Vagina (tissue), 2 donors: ENCODE measurements at regions not wholly inside any gene's neighbourhood (a gene's known extent, or its start where the extent isn't known, plus 50 kb on each side); places are given as distances from the start of the nearest gene placed in this dataset.

ENCODE experiments used
- DNase-seq, 2 donors: peaks; one replicate each; pipeline ENCODE4 v3.0.0-alpha.2; 2017; ENCODE audit errors: extremely low spot score in 2 of 2
- H3K27ac ChIP-seq: fragments of 200-600 bp; sonication (generic); one replicate; pipeline ENCODE4 v1.5.1; 2019
- H3K27me3 ChIP-seq: fragments of 200-600 bp; sonication (generic); one replicate; pipeline ENCODE4 v1.5.1; 2019
- H3K36me3 ChIP-seq, 2 donors: fragments of 200-600 bp; sonication (generic); one replicate each; pipeline ENCODE4 v1.5.1; 2017 to 2019
- H3K4me1 ChIP-seq: fragments of 200-600 bp; sonication (generic); one replicate; pipeline ENCODE4 v1.5.1; 2019
- H3K4me3 ChIP-seq, 2 donors: fragments of 200-600 bp; sonication (generic); 1 replicate in 1 of 2; 2 replicates in 1 of 2; pipeline ENCODE4 v1.5.1; 2016 to 2019
- H3K9me3 ChIP-seq: fragments of 200-600 bp; sonication (generic); one replicate; pipeline ENCODE4 v1.5.1; 2019
- CTCF ChIP-seq, 3 experiments: fragments of 450-650 bp in 2 of 3; fragments of 200-600 bp in 1 of 3; sonication (generic) in 1 of 3; IDR thresholded peaks; one replicate each; pipeline ENCODE4 v1.5.1; 2017 to 2019; ENCODE audit warnings: antibody characterized with exemption in 3 of 3, mild to moderate bottlenecking in 2 of 3, moderate library complexity in 2 of 3
- POLR2A ChIP-seq, 2 donors: fragments of 450-650 bp; IDR thresholded peaks; one replicate each; pipeline ENCODE4 v1.6.1; 2017; ENCODE audit warnings: antibody characterized with exemption in 2 of 2, mild to moderate bottlenecking in 2 of 2, moderate library complexity in 2 of 2
- POLR2AphosphoS5 ChIP-seq, 2 donors: sonication (generic); formaldehyde crosslinking; IDR thresholded peaks; one replicate each; pipeline ENCODE4 v1.9.0; 2017; ENCODE audit warnings: antibody characterized with exemption in 2 of 2, mild to moderate bottlenecking in 2 of 2, low read depth in 1 of 2; ENCODE audit not compliant: insufficient read depth in 1 of 2
- intact Hi-C: fragments of 100-400 bp; cut with DNase I; formaldehyde crosslinking; loops from one replicate; pipeline ENCODE4 v1.15.1; 2023

GRCh38 chr7:98511175-98511574, 105.9 kb upstream of the NPTX2 start:
- H3K4me1 ChIP-seq = no peaks in the 10 kb centered on the region
- DNase-seq = no peak
- no peaks in the 10 kb centered on the region for H3K36me3 ChIP-seq
- no peaks in the 10 kb centered on the region for H3K9me3 ChIP-seq
- H3K27me3 ChIP-seq = no peaks in the 10 kb centered on the region
- intact Hi-C loops = no loop called here
- no peak for TF ChIP-seq POLR2AphosphoS5 (IDR thresholded peaks at IDR 0.05; ENCODE audit: insufficient read depth in 1 of 2, low read depth in 1 of 2)
- TF ChIP-seq CTCF (IDR thresholded peaks at IDR 0.05) = no peak
- TF ChIP-seq POLR2A (IDR thresholded peaks at IDR 0.05) = no peak
- no peak overlapping the region for H3K4me3 ChIP-seq
- H3K27ac ChIP-seq = no peak overlapping the region

- no peaks in the 10 kb centered on the region for H3K27me3 ChIP-seq
- no peaks in the 10 kb centered on the region for H3K36me3 ChIP-seq
- intact Hi-C loops = no loop called here
- H3K4me3 ChIP-seq = no peak overlapping the region
- no peaks in the 10 kb centered on the region for H3K4me1 ChIP-seq
- H3K27ac ChIP-seq = no peak overlapping the region
- H3K9me3 ChIP-seq = no peaks in the 10 kb centered on the region
- DNase-seq = no peak
- TF ChIP-seq POLR2A (IDR thresholded peaks at IDR 0.05) (no peak), POLR2AphosphoS5 (IDR thresholded peaks at IDR 0.05; ENCODE audit: insufficient read depth in 1 of 2, low read depth in 1 of 2) (no peak), CTCF (IDR thresholded peaks at IDR 0.05) (no peak)
Measured at GRCh38 chr7:98509836-98510235, 107.2 kb upstream of the NPTX2 start.

GRCh38 chr7:98506471-98506870, 105.6 kb upstream of the BAIAP2L1 start:
- TF ChIP-seq POLR2A (IDR thresholded peaks at IDR 0.05) (no peak), CTCF (IDR thresholded peaks at IDR 0.05) (no peak), POLR2AphosphoS5 (IDR thresholded peaks at IDR 0.05; ENCODE audit: insufficient read depth in 1 of 2, low read depth in 1 of 2) (no peak)
- H3K4me3 ChIP-seq = no peak overlapping the region

GRCh38 chr7:98500764-98501163, 99.9 kb upstream of the BAIAP2L1 start:
- no peaks in the 10 kb centered on the region for H3K9me3 ChIP-seq
- no peak overlapping the region for H3K27ac ChIP-seq
- TF ChIP-seq POLR2A (IDR thresholded peaks at IDR 0.05) (no peak), POLR2AphosphoS5 (IDR thresholded peaks at IDR 0.05; ENCODE audit: insufficient read depth in 1 of 2, low read depth in 1 of 2) (no peak), CTCF (IDR thresholded peaks at IDR 0.05) (no peak)
- intact Hi-C loops = no loop called here
- H3K4me1 ChIP-seq = no peaks in the 10 kb centered on the region
- no peak for DNase-seq
- H3K4me3 ChIP-seq = no peak overlapping the region
- H3K27me3 ChIP-seq = no peaks in the 10 kb centered on the region
- no peaks in the 10 kb centered on the region for H3K36me3 ChIP-seq

More at GRCh38 chr7:98506471-98506870, 105.6 kb upstream of the BAIAP2L1 start:
- Histone ChIP-seq H3K27ac (no peak overlapping the region), H3K36me3 (no peaks in the 10 kb centered on the region), H3K9me3 (no peaks in the 10 kb centered on the region), H3K4me1 (no peaks in the 10 kb centered on the region), H3K27me3 (no peaks in the 10 kb centered on the region)
- intact Hi-C loops = no loop called here
- no peak for DNase-seq

GRCh38 chr7:98496618-98497017, 95.7 kb upstream of the BAIAP2L1 start:
- Histone ChIP-seq H3K4me3 (no peak overlapping the region), H3K4me1 (no peaks in the 10 kb centered on the region), H3K36me3 (no peaks in the 10 kb centered on the region), H3K9me3 (no peaks in the 10 kb centered on the region), H3K27me3 (no peaks in the 10 kb centered on the region), H3K27ac (no peak overlapping the region)
- no peak for TF ChIP-seq POLR2A (IDR thresholded peaks at IDR 0.05)
- no peak for TF ChIP-seq POLR2AphosphoS5 (IDR thresholded peaks at IDR 0.05; ENCODE audit: insufficient read depth in 1 of 2, low read depth in 1 of 2)
- no peak for TF ChIP-seq CTCF (IDR thresholded peaks at IDR 0.05)
- DNase-seq = no peak
- intact Hi-C loops = no loop called here
